ENCODE measurements at regions not wholly inside any gene's neighbourhood (a gene's known extent, or its start where the extent isn't known, plus 50 kb on each side); places are given as distances from the start of the nearest gene placed in this dataset.
"Not testable (repeated sequence)": the region's sequence is repeated elsewhere in the genome, so short reads cannot be mapped to it uniquely, and the experiment has no call there.

GRCh38 chr9:33731625-33732024 is 63.7 kb upstream of the PRSS3 start:
- TF ChIP-seq POLR2A (IDR thresholded peaks at IDR 0.05) (no peak), CTCF (IDR thresholded peaks at IDR 0.05) (no peak)
- Histone ChIP-seq H3K36me3 (no peaks in the 10 kb centered on the region), H3K9me3 (peaks cover 0 to 11% (median 5%) of the 10 kb centered on the region in 12 donors), H3K4me1 (no peaks in the 10 kb centered on the region), H3K27me3 (no peaks in the 10 kb centered on the region), H3K27ac (no peak overlapping the region), H3K4me3 (no peak overlapping the region)
- WGBS, 4 donors: 32 to 39% (median 34%) methylated on average over 2 of the region's 2 CpGs
- ATAC-seq: peak in 3 of 4 donors; percentile 48 to 87 (median 84)
- no peak for DNase-seq
- intact Hi-C loops (cut with DNase I): no loop called here

DNA sequence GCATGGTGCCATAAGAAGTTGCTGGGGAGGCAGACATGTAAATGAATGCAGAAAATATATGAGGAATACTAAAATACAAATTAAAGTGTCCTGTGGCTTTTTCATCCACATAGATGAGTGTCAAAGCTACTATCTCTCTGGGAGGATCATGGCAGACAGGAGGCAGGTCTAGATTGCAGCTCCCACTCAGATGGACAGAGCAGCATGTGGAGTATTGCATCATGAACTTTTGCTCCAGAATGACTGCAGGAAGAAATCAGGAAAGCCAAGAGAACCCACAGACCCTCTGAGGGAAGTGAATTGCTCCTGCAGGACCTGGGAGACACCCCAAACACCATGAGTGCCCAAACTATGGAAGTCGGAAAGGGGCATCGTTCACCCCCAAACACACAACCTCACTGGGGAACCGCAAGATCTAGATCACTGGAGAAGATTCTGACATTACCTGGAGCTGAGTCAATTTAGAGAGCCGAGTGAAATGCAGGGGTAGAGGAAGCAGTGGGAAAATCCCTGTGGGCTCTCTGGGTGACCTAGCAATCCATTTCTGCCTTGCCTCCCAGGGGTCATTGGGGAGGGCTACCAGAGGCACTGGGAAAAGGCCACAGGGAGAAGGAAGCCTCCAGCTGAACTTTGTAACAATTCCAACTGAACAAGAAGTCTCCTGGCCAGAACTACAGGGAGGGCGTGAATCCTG is 61.0 kb upstream of the PRSS3 start:
- H3K9me3 ChIP-seq; H3K27me3 ChIP-seq; H3K4me1 ChIP-seq; DNase-seq; intact Hi-C loops (cut with DNase I); ATAC-seq; H3K27ac ChIP-seq; H3K4me3 ChIP-seq; H3K36me3 ChIP-seq: not testable (repeated sequence)
- 81 to 92% (median 88%) methylated on average over 5 of the region's 5 CpGs for WGBS, 4 donors

DNA sequence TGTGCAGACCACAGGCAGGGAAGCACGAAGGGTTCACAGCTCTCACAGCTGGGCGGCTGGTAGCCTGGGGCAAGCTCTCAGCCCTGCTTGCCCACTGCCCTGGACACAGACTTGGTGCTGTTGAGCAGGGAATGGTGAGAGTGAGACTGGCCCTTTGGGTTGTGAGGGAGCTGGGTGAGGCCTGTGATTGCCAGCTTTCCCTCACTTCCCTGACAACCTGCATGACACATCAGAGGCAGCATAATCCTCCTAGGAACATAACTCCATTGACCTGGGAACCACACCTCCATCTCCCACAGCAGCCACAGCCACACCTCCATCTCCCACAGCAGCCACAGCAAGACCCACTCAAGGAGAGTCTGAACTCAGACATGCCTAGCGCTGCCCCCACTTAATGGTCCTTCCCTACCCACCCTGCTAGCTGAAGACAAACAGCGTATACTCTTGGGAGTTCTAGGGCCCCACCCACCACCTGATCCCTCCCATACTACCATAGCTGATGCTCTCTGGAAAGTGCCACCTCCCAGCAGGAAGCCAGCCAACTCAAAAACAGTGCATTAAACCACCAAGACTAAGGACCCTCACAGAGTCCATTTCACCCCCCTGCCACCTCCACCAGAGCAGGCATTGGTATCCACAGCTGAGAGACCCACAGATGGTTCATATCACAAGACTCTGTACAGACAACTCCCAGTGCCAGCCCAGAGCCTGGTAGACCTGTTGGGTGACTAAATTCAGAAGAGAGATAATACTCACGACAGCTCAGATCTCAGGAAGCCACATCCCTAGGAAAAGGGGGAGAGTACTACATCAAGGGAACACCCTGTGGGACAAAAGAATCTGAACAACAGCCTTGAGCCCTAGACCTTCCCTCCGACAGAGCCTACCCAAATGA is 60.2 kb upstream of the PRSS3 start:
- not testable (repeated sequence) for H3K27ac ChIP-seq, ATAC-seq, H3K27me3 ChIP-seq, H3K4me1 ChIP-seq, DNase-seq, H3K9me3 ChIP-seq, H3K4me3 ChIP-seq, H3K36me3 ChIP-seq
- intact Hi-C loops (cut with DNase I): loop anchor here in 1 of 10 donors (5.0 kb wide), 1 partner anchor 117 kb away; no protein-coding TSS in a partner anchor
- WGBS, 4 donors: 68 to 75% (median 70%) methylated on average over 6 of the region's 6 CpGs

DNA sequence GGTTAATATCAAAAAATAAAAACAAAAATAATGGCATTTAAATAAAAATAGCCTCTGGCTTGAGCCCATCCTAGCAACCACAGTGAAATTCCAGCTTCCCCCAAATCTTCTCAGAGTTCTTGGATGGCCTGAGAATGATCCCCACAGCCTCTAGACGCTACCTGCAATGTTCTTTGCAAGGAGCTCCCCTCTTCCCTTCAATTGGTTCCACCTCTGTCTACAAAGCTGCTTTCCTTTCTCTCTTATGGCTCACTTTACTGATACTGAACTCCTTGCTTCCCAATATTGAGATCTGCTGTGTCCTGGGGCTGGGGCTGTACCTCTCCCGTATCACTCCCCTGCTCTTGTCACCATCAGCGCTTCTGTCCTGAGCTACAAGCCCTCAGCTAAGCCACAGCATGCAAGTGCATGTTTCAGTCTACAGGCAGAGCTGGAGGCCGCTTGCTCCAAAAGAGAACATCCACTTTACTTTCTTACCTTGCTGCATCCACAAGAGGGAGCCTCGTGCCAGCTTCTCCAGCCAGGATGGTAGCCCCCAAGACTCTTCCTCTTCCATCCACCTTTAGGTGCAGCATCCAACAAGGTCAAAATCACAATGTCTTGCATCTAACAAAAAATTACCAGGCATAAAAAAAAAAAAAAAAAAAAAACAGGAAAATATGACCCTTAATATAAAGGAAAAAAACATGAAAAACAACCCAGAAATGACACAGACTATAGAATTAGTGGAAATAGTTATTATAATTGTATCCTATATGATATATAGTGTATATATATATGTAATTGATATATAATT is 57.4 kb upstream of the PRSS3 start:
- Histone ChIP-seq H3K36me3 (no peaks in the 10 kb centered on the region), H3K4me3 (no peak overlapping the region), H3K4me1 (no peaks in the 10 kb centered on the region), H3K27me3 (peaks cover 0 to 2% (median 0%) of the 10 kb centered on the region in 9 donors), H3K27ac (no peak overlapping the region), H3K9me3 (peaks cover 0 to 17% (median 0%) of the 10 kb centered on the region in 12 donors)
- peak in 2 of 5 donors; percentile 25 to 44 for DNase-seq
- WGBS, 4 donors: 18 to 24% (median 22%) methylated on average over 5 of the region's 5 CpGs
- TF ChIP-seq POLR2A (IDR thresholded peaks at IDR 0.05) (no peak), CTCF (IDR thresholded peaks at IDR 0.05) (peak in 11 of 12 donors; percentile 23 to 57 (median 40))
- peak in 3 of 4 donors; percentile 55 to 78 (median 75) for ATAC-seq
- intact Hi-C loops (cut with DNase I): loop anchor here in 1 of 10 donors (5.0 kb wide), 1 partner anchor 114 kb away; no protein-coding TSS in a partner anchor

Measured in heart left ventricle (tissue), 16 donors.